ENCODE measurements at regions not wholly inside any gene's neighbourhood (a gene's known extent, or its start where the extent isn't known, plus 50 kb on each side); places are given as distances from the start of the nearest gene placed in this dataset.

DNA sequence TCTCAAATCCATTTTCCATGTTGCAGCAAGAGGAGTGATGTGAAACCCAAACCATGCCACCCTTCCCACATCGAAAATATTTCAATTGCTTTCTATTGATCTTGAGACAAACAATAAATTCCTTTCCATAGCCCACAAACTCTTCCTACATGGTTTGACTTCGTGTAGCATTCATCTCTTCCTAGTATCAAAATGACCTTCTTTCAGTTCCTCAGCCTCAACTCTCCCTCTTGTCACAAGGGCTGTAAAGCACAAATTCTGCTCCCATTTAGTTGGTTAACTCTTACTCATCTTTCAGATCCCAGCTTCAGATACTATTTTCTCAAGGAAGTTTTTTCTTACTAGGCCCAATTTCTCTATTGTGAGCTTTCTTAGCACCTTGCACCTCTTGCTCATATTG is 99.0 kb downstream of the ZNF281 start:
- TF ChIP-seq KDM5A (IDR thresholded peaks at IDR 0.05; ENCODE audit: low read length) = no peak
- no peak for TF ChIP-seq EP300 (IDR thresholded peaks at IDR 0.05; ENCODE audit: borderline replicate concordance in 1 of 2, low read depth in 2 of 2, low read length in 2 of 2)
- no peak for TF ChIP-seq PHF8 (conservative IDR thresholded peaks at IDR 0.05; ENCODE audit: low read depth, low read length)
- TF ChIP-seq, protein P1, sequence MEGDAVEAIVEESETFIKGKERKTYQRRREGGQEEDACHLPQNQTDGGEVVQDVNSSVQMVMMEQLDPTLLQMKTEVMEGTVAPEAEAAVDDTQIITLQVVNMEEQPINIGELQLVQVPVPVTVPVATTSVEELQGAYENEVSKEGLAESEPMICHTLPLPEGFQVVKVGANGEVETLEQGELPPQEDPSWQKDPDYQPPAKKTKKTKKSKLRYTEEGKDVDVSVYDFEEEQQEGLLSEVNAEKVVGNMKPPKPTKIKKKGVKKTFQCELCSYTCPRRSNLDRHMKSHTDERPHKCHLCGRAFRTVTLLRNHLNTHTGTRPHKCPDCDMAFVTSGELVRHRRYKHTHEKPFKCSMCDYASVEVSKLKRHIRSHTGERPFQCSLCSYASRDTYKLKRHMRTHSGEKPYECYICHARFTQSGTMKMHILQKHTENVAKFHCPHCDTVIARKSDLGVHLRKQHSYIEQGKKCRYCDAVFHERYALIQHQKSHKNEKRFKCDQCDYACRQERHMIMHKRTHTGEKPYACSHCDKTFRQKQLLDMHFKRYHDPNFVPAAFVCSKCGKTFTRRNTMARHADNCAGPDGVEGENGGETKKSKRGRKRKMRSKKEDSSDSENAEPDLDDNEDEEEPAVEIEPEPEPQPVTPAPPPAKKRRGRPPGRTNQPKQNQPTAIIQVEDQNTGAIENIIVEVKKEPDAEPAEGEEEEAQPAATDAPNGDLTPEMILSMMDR (IDR thresholded peaks at IDR 0.05; ENCODE audit: control extremely low read depth in 1 of 3, insufficient read depth in 1 of 3, low read depth in 1 of 3, low read length in 3 of 3) = no peak
- TF ChIP-seq, protein P2, sequence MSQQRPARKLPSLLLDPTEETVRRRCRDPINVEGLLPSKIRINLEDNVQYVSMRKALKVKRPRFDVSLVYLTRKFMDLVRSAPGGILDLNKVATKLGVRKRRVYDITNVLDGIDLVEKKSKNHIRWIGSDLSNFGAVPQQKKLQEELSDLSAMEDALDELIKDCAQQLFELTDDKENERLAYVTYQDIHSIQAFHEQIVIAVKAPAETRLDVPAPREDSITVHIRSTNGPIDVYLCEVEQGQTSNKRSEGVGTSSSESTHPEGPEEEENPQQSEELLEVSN (IDR thresholded peaks at IDR 0.05) = no peak
- TF ChIP-seq MAFK (IDR thresholded peaks at IDR 0.05; ENCODE audit: low read depth, low read length) = no peak
- TF ChIP-seq TCF12 (IDR thresholded peaks at IDR 0.05; ENCODE audit: low read depth, low read length) = no peak

Data from H1 (cell line).